PC-9 (cell line): ENCODE measurements at regions not wholly inside any gene's neighbourhood (a gene's known extent, or its start where the extent isn't known, plus 50 kb on each side); places are given as distances from the start of the nearest gene placed in this dataset.

Experiments used
- BruUV-seq: library from RNA; stranded (reverse); fragments of 400-500 nt; replicated peaks from 2 replicates; lab custom pipeline; 2021; lab: Mats Ljungman, UMichigan
- CTCF ChIA-PET: fragments of 300-600 bp; sonication (Branson Sonifier 250); formaldehyde crosslinking; loops from one replicate; lab custom pipeline; 2022; ENCODE audit warnings: antibody characterized with exemption; lab: Charles Lee
- POLR2A ChIA-PET: fragments of 300-600 bp; sonication (Branson Sonifier 250); formaldehyde crosslinking; loops from one replicate; lab custom pipeline; 2022; ENCODE audit warnings: antibody characterized with exemption; ENCODE audit not compliant: unreplicated experiment; lab: Charles Lee
- DNase-seq, 2 experiments: peaks; one replicate each; pipeline versions ENCODE4 v3.0.0 to v3.0.0-alpha.2; 2015 to 2022; ENCODE audit warnings: mixed read lengths in 1 of 2
- H2AFZ ChIP-seq: fragments of 200-600 bp; sonication (generic); 2 replicates; pipeline ENCODE4 v1.8.1; 2017; ENCODE audit warnings: antibody characterized with exemption
- H3F3A ChIP-seq: fragments of 200-600 bp; sonication (generic); 2 replicates; pipeline ENCODE4 v1.8.1; 2017; ENCODE audit warnings: antibody characterized with exemption, mild to moderate bottlenecking, low read depth; ENCODE audit not compliant: insufficient read depth
- H3K27ac ChIP-seq: fragments of 200-600 bp; sonication (generic); 2 replicates; pipeline ENCODE4 v1.6.1; 2016; ENCODE audit warnings: mixed run types
- H3K27me3 ChIP-seq: fragments of 200-600 bp; sonication (generic); 2 replicates; pipeline ENCODE4 v1.6.1; 2016; ENCODE audit warnings: low read depth, mixed run types; ENCODE audit not compliant: insufficient read depth
- H3K36me3 ChIP-seq: fragments of 200-600 bp; sonication (generic); 2 replicates; pipeline ENCODE4 v1.6.1; 2016; ENCODE audit warnings: low read depth, mixed run types
- H3K4me1 ChIP-seq: fragments of 200-600 bp; sonication (generic); replicated peaks from 2 replicates; pipeline ENCODE4 v1.6.1; 2016; ENCODE audit warnings: mixed run types; ENCODE audit not compliant: insufficient read depth
- H3K4me2 ChIP-seq: fragments of 200-600 bp; sonication (generic); 2 replicates; pipeline ENCODE4 v1.6.1; 2017; ENCODE audit warnings: mixed run types
- H3K4me3 ChIP-seq: fragments of 200-600 bp; sonication (generic); 2 replicates; pipeline ENCODE4 v1.6.1; 2016; ENCODE audit warnings: mixed run types
- H3K79me2 ChIP-seq: fragments of 200-600 bp; sonication (generic); 2 replicates; pipeline ENCODE4 v1.6.1; 2017; ENCODE audit warnings: low read depth, mixed run types
- H3K9me2 ChIP-seq: fragments of 200-600 bp; sonication (generic); 2 replicates; pipeline ENCODE4 v1.8.1; 2017; ENCODE audit warnings: mild to moderate bottlenecking; ENCODE audit not compliant: insufficient read depth
- H3K9me3 ChIP-seq: fragments of 200-600 bp; sonication (generic); 2 replicates; pipeline ENCODE4 v1.8.1; 2016; ENCODE audit warnings: low read depth; ENCODE audit not compliant: insufficient read depth
- H4K20me1 ChIP-seq: fragments of 200-600 bp; sonication (generic); 2 replicates; pipeline ENCODE4 v1.8.1; 2017; ENCODE audit not compliant: insufficient read depth
- CTCF ChIP-seq: fragments of 200-600 bp; sonication (generic); conservative IDR thresholded peaks from 2 replicates; pipeline ENCODE4 v1.6.1; 2017; ENCODE audit warnings: mixed run types, antibody characterized with exemption, mild to moderate bottlenecking, moderate library complexity
- EZH2 ChIP-seq: fragments of 200-600 bp; sonication (generic); IDR thresholded peaks from 2 replicates; pipeline ENCODE4 v1.8.0; 2017; ENCODE audit warnings: antibody characterized with exemption, low read depth
- intact Hi-C: fragments of 100-400 bp; cut with micrococcal nuclease; formaldehyde crosslinking; loops from one replicate; pipeline ENCODE4 v1.10.0; 2022; ENCODE audit not compliant: unreplicated experiment

GRCh38 chr9:107592424-107592823 lies 102.9 kb upstream of the KLF4 start:
- TF ChIP-seq CTCF (no peak), EZH2 (no peak)
- ChIA-PET CTCF (no interaction called here), POLR2A (no interaction called here)
- no peaks in the 10 kb centered on the region for H3K79me2 ChIP-seq
- H3K4me3 ChIP-seq = no peak overlapping the region
- DNase-seq = no peak
- no peaks in the 10 kb centered on the region for H3F3A ChIP-seq
- H3K36me3 ChIP-seq = no peaks in the 10 kb centered on the region
- peaks cover 12% of the 10 kb centered on the region; the same call in 1 of the 2 replicates for H3K4me1 ChIP-seq
- intact Hi-C loops = no loop called here
- H3K9me2 ChIP-seq = no peaks in the 10 kb centered on the region
- H3K9me3 ChIP-seq = no peaks in the 10 kb centered on the region
- H3K27ac ChIP-seq = no peak overlapping the region
- BruUV-seq = no TSS peak
- H2AFZ ChIP-seq = no peak overlapping the region
- H3K4me2 ChIP-seq = no peak overlapping the region
- no peaks in the 10 kb centered on the region for H4K20me1 ChIP-seq
- no peaks in the 10 kb centered on the region for H3K27me3 ChIP-seq

- Histone ChIP-seq H3K36me3 (no peaks in the 10 kb centered on the region), H3K4me1 (peaks cover 18% of the 10 kb centered on the region), H3K27me3 (no peaks in the 10 kb centered on the region), H4K20me1 (no peaks in the 10 kb centered on the region), H3K27ac (no peak overlapping the region), H3K9me2 (no peaks in the 10 kb centered on the region), H2AFZ (no peak overlapping the region), H3K4me3 (no peak overlapping the region), H3K9me3 (no peaks in the 10 kb centered on the region), H3K4me2 (no peak overlapping the region), H3F3A (no peaks in the 10 kb centered on the region), H3K79me2 (no peaks in the 10 kb centered on the region)
- no peak for TF ChIP-seq EZH2
- no peak for TF ChIP-seq CTCF
- DNase-seq = no peak
- ChIA-PET POLR2A (no interaction called here), CTCF (no interaction called here)
- BruUV-seq = no TSS peak
- intact Hi-C loops = no loop called here
These were observed 102.2 kb upstream of the KLF4 start for GRCh38 chr9:107591781-107592180.

- TF ChIP-seq CTCF (no peak), EZH2 (no peak)
- peak overlapping the region; percentile 89 for H2AFZ ChIP-seq
- H3K27ac ChIP-seq = no peak overlapping the region
These were observed 98.8 kb upstream of the KLF4 start for GRCh38 chr9:107588393-107588792.

More at GRCh38 chr9:107588393-107588792, 98.8 kb upstream of the KLF4 start:
- H3F3A ChIP-seq = no peaks in the 10 kb centered on the region; the same call in 1 of the 2 replicates
- H3K79me2 ChIP-seq = no peaks in the 10 kb centered on the region
- intact Hi-C loops = loop anchor here (5.0 kb wide), 2 partner anchors 96 to 169 kb away; no protein-coding TSS in a partner anchor
- H3K9me3 ChIP-seq = no peaks in the 10 kb centered on the region
- peaks cover 25% of the 10 kb centered on the region for H3K4me1 ChIP-seq
- no peaks in the 10 kb centered on the region for H4K20me1 ChIP-seq
- no peaks in the 10 kb centered on the region for H3K36me3 ChIP-seq
- H3K4me2 ChIP-seq = peak overlapping the region; percentile 82
- H3K4me3 ChIP-seq = peak overlapping the region; percentile 56; the same call in 1 of the 2 replicates
- ChIA-PET POLR2A (interaction anchor here (0.6 kb wide), 1 partner anchor 11 kb away, joined by 4 read pairs; no protein-coding TSS in a partner anchor), CTCF (no interaction called here)
- no peaks in the 10 kb centered on the region for H3K9me2 ChIP-seq
- H3K27me3 ChIP-seq = no peaks in the 10 kb centered on the region
- BruUV-seq = no TSS peak
- no peak for DNase-seq
